Tibial nerve (tissue), 4 donors: ENCODE measurements at regions not wholly inside any gene's neighbourhood (a gene's known extent, or its start where the extent isn't known, plus 50 kb on each side); places are given as distances from the start of the nearest gene placed in this dataset.

ENCODE experiments used
- DNase-seq, 2 donors: peaks; one replicate each; pipeline ENCODE4 v3.0.0-alpha.2; 2019; ENCODE audit warnings: low spot score in 2 of 2
- H3K27ac ChIP-seq, 4 donors: fragments of 200-600 bp; sonication (generic) in 3 of 4; one replicate each; pipeline ENCODE4 v1.5.1; 2017 to 2019; ENCODE audit warnings: mild to moderate bottlenecking in 1 of 4
- H3K27me3 ChIP-seq, 2 donors: fragments of 200-600 bp; sonication (generic) in 1 of 2; one replicate each; pipeline versions ENCODE4 v1.5.1 to v1.6.0; 2017 to 2019
- H3K36me3 ChIP-seq, 3 donors: fragments of 200-600 bp; sonication (generic); one replicate each; pipeline ENCODE4 v1.5.1; 2018 to 2019
- H3K4me1 ChIP-seq, 4 donors: fragments of 200-600 bp; sonication (generic) in 3 of 4; one replicate each; pipeline ENCODE4 v1.5.1; 2017 to 2019
- H3K4me3 ChIP-seq, 4 donors: fragments of 200-600 bp; sonication (generic) in 3 of 4; one replicate each; pipeline ENCODE4 v1.5.1; 2017 to 2019; ENCODE audit warnings: mild to moderate bottlenecking in 1 of 4, moderate library complexity in 1 of 4
- H3K9me3 ChIP-seq, 4 donors: fragments of 200-600 bp; sonication (generic) in 3 of 4; one replicate each; pipeline ENCODE4 v1.5.1; 2017 to 2019
- EP300 ChIP-seq, 2 donors: sonication (generic); formaldehyde crosslinking; IDR thresholded peaks; one replicate each; pipeline ENCODE4 v1.6.1; 2017; ENCODE audit warnings: antibody characterized with exemption in 2 of 2, mild to moderate bottlenecking in 1 of 2
- POLR2A ChIP-seq, 2 donors: fragments of 450-650 bp; IDR thresholded peaks; one replicate each; pipeline ENCODE4 v1.6.1; 2017; ENCODE audit warnings: antibody characterized with exemption in 2 of 2, mild to moderate bottlenecking in 2 of 2, moderate library complexity in 2 of 2
- WGBS, 2 donors: methylation state at CpG; one replicate each; pipeline ENCODE4 v1.1.5; 2018; 5-methylcytosine and 5-hydroxymethylcytosine counted together
- TF ChIP-seq, protein P1 (sequence below), 5 experiments: fragments of 200-600 bp in 3 of 5; fragments of 450-650 bp in 2 of 5; sonication (generic) in 3 of 5; IDR thresholded peaks; one replicate each; pipeline ENCODE4 v1.5.1; 2016 to 2019; ENCODE audit warnings: antibody characterized with exemption in 5 of 5, mild to moderate bottlenecking in 3 of 5, moderate library complexity in 2 of 5

DNA sequence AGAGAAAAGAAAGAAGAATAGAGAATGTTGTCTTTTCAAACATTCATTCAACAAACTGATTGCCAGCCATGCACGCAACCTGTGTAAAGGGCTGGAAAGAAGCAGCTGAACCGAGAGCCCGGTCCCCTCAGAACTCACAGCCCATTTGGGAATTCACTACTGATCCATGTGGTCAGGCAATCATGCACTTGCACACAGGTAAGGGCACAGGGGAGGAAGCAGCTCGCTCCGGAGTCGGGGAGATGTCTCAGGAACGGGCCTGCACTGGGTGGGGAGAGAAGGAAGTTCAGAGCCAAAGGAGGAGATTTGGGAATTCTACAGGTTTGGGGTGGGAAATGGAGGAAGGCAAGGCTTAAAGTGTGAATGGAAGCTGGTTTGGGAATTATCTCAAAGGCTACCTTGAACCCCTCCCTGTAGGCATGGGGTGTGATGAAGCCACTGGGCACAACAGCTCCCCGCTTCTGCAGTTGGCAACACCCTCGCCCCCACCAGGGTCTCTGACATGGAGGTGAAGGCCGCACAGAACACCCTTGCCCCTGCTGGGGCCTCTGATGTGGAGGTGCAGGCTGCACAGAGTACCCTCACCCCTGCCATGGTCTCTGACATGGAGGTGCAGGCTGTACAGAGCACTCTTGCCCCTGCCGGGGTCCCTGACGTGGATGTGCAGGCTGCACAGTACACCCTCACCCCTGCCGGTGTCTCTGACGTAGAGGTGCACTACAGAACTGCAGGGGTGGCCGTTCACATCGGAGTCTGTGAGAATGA is 194.4 kb upstream of the RNF32 start:
- 76 to 85% methylated on average over 16 of the region's 16 CpGs for WGBS, 2 donors
- H3K4me1 ChIP-seq: no peaks in the 10 kb centered on the region
- H3K27ac ChIP-seq: no peak overlapping the region
- no peaks in the 10 kb centered on the region for H3K27me3 ChIP-seq
- no peak overlapping the region for H3K4me3 ChIP-seq
- TF ChIP-seq, protein P1, sequence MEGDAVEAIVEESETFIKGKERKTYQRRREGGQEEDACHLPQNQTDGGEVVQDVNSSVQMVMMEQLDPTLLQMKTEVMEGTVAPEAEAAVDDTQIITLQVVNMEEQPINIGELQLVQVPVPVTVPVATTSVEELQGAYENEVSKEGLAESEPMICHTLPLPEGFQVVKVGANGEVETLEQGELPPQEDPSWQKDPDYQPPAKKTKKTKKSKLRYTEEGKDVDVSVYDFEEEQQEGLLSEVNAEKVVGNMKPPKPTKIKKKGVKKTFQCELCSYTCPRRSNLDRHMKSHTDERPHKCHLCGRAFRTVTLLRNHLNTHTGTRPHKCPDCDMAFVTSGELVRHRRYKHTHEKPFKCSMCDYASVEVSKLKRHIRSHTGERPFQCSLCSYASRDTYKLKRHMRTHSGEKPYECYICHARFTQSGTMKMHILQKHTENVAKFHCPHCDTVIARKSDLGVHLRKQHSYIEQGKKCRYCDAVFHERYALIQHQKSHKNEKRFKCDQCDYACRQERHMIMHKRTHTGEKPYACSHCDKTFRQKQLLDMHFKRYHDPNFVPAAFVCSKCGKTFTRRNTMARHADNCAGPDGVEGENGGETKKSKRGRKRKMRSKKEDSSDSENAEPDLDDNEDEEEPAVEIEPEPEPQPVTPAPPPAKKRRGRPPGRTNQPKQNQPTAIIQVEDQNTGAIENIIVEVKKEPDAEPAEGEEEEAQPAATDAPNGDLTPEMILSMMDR (IDR thresholded peaks at IDR 0.05): no peak
- DNase-seq: no peak
- H3K36me3 ChIP-seq: no peaks in the 10 kb centered on the region
- H3K9me3 ChIP-seq: no peaks in the 10 kb centered on the region

DNA sequence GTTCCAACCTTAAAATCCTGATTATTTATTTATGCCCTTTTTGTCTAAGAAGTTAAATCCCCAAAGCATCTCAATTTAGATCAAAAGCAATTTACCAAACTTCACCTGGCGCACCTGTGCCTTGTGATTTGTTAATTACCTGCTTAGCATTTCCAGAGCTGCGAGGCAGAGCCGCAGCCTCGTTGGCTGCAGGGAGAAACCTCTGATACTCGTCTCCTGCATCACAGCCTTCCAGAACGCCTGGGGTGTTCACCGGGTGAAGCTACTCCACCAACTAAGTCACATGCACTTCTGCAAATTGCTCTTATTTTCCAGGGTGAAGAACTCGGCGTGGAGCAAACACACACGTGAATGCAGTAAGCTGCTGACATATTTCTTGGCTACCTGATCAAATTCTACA is 198.1 kb upstream of the RNF32 start:
- no peak for DNase-seq
- no peaks in the 10 kb centered on the region for H3K9me3 ChIP-seq
- no peak overlapping the region for H3K27ac ChIP-seq
- H3K36me3 ChIP-seq: no peaks in the 10 kb centered on the region
- no peak overlapping the region for H3K4me3 ChIP-seq
- H3K4me1 ChIP-seq: no peaks in the 10 kb centered on the region
- 48 to 50% methylated on average over 10 of the region's 10 CpGs for WGBS, 2 donors
- no peaks in the 10 kb centered on the region for H3K27me3 ChIP-seq
- no peak for TF ChIP-seq POLR2A (IDR thresholded peaks at IDR 0.05)
- TF ChIP-seq, protein P1 (IDR thresholded peaks at IDR 0.05): no peak
- TF ChIP-seq EP300 (IDR thresholded peaks at IDR 0.05): no peak

DNA sequence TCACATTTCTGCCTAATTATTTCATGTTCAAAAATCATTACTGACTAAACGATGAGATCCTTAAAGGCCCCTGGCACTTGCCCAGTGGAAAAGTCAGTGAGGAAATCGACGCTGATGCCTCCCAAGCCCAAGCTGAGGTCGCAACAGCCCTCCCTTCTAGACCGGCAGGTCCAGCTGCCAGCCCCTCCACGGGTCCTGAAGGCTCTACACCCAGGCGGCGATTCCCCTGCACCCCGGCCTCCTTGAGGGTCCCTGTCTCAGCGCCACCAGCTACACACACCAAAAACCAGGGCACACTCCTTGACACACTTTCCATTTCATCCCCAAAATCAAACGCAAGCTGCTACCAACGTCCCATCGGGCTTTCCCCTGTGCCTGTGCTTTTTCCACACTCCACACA is 200.1 kb upstream of the RNF32 start:
- no peaks in the 10 kb centered on the region for H3K4me1 ChIP-seq
- no peaks in the 10 kb centered on the region for H3K9me3 ChIP-seq
- WGBS, 2 donors: 89 to 93% methylated on average over 13 of the region's 13 CpGs
- no peak for DNase-seq
- H3K4me3 ChIP-seq: no peak overlapping the region
- H3K27ac ChIP-seq: no peak overlapping the region
- no peaks in the 10 kb centered on the region for H3K27me3 ChIP-seq
- H3K36me3 ChIP-seq: no peaks in the 10 kb centered on the region
- TF ChIP-seq EP300 (IDR thresholded peaks at IDR 0.05): no peak
- TF ChIP-seq, protein P1 (IDR thresholded peaks at IDR 0.05): no peak
- no peak for TF ChIP-seq POLR2A (IDR thresholded peaks at IDR 0.05)

DNA sequence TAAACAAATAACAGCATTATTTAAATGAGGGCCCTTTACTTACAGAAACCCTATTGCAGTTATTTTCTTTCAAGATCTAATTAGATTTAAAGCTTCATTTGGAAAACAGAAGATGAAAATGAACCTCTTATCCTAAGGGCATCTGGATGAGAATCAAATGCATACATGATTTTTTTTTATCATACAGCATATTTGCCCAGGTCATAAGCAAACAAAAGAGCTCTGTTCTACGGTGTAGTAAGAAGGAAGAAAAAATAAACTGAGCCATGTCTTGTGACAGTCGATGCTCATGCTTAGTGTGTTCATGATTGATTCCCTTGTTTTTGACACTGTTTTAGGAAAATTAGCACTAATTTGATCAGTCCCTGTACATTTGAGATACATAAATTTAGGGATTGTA is 202.6 kb upstream of the RNF32 start:
- no peaks in the 10 kb centered on the region for H3K27me3 ChIP-seq
- no peaks in the 10 kb centered on the region for H3K4me1 ChIP-seq
- H3K27ac ChIP-seq: no peak overlapping the region
- DNase-seq: no peak
- no peak overlapping the region for H3K4me3 ChIP-seq
- H3K9me3 ChIP-seq: no peaks in the 10 kb centered on the region
- no peaks in the 10 kb centered on the region for H3K36me3 ChIP-seq
- WGBS, 2 donors: 31 to 47% methylated on average over 2 of the region's 2 CpGs
- TF ChIP-seq, protein P1 (IDR thresholded peaks at IDR 0.05): no peak
- TF ChIP-seq POLR2A (IDR thresholded peaks at IDR 0.05) (no peak), EP300 (IDR thresholded peaks at IDR 0.05) (no peak)

DNA sequence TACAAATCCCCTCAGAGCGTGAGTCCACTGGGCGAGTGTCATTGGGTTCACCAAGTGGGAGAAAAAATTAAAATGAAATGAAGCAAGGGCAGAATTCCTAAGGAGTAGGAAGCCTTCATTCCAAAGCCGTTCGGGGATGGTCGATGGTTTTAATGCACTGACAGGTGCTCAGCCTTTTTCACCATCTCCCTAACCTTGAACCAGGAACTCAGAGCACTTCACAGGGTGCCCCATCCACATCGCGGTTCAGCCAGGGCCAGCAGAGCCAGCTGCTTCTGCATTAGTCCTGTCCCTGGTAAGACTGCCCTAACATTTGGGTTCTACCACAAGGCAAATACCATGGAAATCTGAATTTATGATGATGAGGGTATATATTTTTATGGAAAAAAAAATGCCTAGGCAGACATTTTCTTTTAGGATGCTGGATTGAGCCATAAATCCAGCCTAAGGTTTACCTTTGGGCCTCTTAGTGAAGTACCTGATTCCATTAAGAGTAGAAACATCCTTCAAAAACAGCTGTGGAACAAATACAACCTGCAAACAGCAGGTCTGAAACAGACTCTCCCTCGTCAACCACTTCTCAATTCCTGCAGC is 203.5 kb upstream of the RNF32 start:
- no peaks in the 10 kb centered on the region for H3K4me1 ChIP-seq
- H3K4me3 ChIP-seq: no peak overlapping the region
- WGBS, 2 donors: 79 to 87% methylated on average over 8 of the region's 8 CpGs
- TF ChIP-seq POLR2A (IDR thresholded peaks at IDR 0.05) (no peak), EP300 (IDR thresholded peaks at IDR 0.05) (no peak)
- TF ChIP-seq, protein P1 (IDR thresholded peaks at IDR 0.05): no peak
- H3K27me3 ChIP-seq: no peaks in the 10 kb centered on the region
- no peak overlapping the region for H3K27ac ChIP-seq
- H3K36me3 ChIP-seq: no peaks in the 10 kb centered on the region
- no peaks in the 10 kb centered on the region for H3K9me3 ChIP-seq
- DNase-seq: no peak
